Esophagus (tissue), 2 donors: ENCODE measurements at regions not wholly inside any gene's neighbourhood (a gene's known extent, or its start where the extent isn't known, plus 50 kb on each side); places are given as distances from the start of the nearest gene placed in this dataset.
"Not testable (repeated sequence)": the region's sequence is repeated elsewhere in the genome, so short reads cannot be mapped to it uniquely, and the experiment has no call there.

Source experiments
- H3K27ac ChIP-seq, 2 donors: one replicate each; pipeline ENCODE4 v1.5.1; 2013; ENCODE audit warnings: low read depth in 2 of 2, mild to moderate bottlenecking in 2 of 2, inconsistent platforms in 1 of 2, low read length in 1 of 2, moderate library complexity in 1 of 2
- H3K27me3 ChIP-seq, 2 donors: one replicate each; pipeline ENCODE4 v1.6.1; 2013; ENCODE audit warnings: low read length in 2 of 2, control low read depth in 1 of 2, mild to moderate bottlenecking in 1 of 2; ENCODE audit not compliant: insufficient read depth in 2 of 2, control insufficient read depth in 1 of 2
- H3K36me3 ChIP-seq, 2 donors: one replicate each; pipeline ENCODE4 v1.6.1; 2013; ENCODE audit warnings: low read length in 1 of 2; ENCODE audit not compliant: control insufficient read depth in 2 of 2, insufficient read depth in 2 of 2
- H3K4me1 ChIP-seq, 2 donors: one replicate each; pipeline ENCODE4 v1.6.1; 2013; ENCODE audit warnings: low read length in 1 of 2; ENCODE audit not compliant: control insufficient read depth in 2 of 2, insufficient read depth in 2 of 2
- H3K4me3 ChIP-seq, 2 donors: one replicate each; pipeline ENCODE4 v1.5.1; 2013; ENCODE audit warnings: low read length in 2 of 2, mild to moderate bottlenecking in 2 of 2, low read depth in 1 of 2, moderate library complexity in 1 of 2
- H3K9me3 ChIP-seq, 2 donors: one replicate each; pipeline ENCODE4 v1.6.1; 2013; ENCODE audit warnings: mild to moderate bottlenecking in 2 of 2, low read depth in 1 of 2, low read length in 1 of 2, moderate library complexity in 1 of 2; ENCODE audit not compliant: control insufficient read depth in 2 of 2, insufficient read depth in 1 of 2
- WGBS, 2 donors: extraction: QIAGEN DNeasy Blood & Tissue Kit; methylation state at CpG; one replicate each; pipeline ENCODE4 v1.1.7; 2013; 5-methylcytosine and 5-hydroxymethylcytosine counted together
- donor health status: healthy with polysubstance abuse.
- donor health status: Bipolar disorder and iron deficiency.

- no peaks in the 10 kb centered on the region for H3K9me3 ChIP-seq
- H3K27ac ChIP-seq, result no peak overlapping the region
- H3K36me3 ChIP-seq, result no peaks in the 10 kb centered on the region
- no peaks in the 10 kb centered on the region for H3K27me3 ChIP-seq
- no peak overlapping the region for H3K4me3 ChIP-seq
- WGBS, 2 donors, result 87 to 88% methylated on average over 8 of the region's 8 CpGs
- H3K4me1 ChIP-seq, result no peaks in the 10 kb centered on the region
Measured at GRCh38 chr12:28777603-28778365, 371.3 kb upstream of the FAR2 start.

- no peak overlapping the region for H3K4me3 ChIP-seq
- WGBS, 2 donors, result 88% methylated on average over 2 of the region's 2 CpGs
- H3K27ac ChIP-seq, result no peak overlapping the region
- H3K9me3 ChIP-seq, result no peaks in the 10 kb centered on the region
- no peaks in the 10 kb centered on the region for H3K27me3 ChIP-seq
- H3K36me3 ChIP-seq, result no peaks in the 10 kb centered on the region
- no peaks in the 10 kb centered on the region for H3K4me1 ChIP-seq
Measured at GRCh38 chr12:28780096-28780495, 369.0 kb upstream of the FAR2 start.

GRCh38 chr12:28780960-28781359 is 368.1 kb upstream of the FAR2 start:
- Histone ChIP-seq H3K27me3 (no peaks in the 10 kb centered on the region), H3K36me3 (no peaks in the 10 kb centered on the region), H3K9me3 (no peaks in the 10 kb centered on the region), H3K4me1 (no peaks in the 10 kb centered on the region), H3K27ac (no peak overlapping the region), H3K4me3 (no peak overlapping the region)
- 66 to 67% methylated on average over 5 of the region's 5 CpGs for WGBS, 2 donors

- Histone ChIP-seq H3K4me3 (no peak overlapping the region), H3K9me3 (no peaks in the 10 kb centered on the region), H3K4me1 (no peaks in the 10 kb centered on the region), H3K36me3 (no peaks in the 10 kb centered on the region), H3K27ac (no peak overlapping the region), H3K27me3 (no peaks in the 10 kb centered on the region)
- 74 to 75% methylated on average over 10 of the region's 10 CpGs for WGBS, 2 donors
Measured at GRCh38 chr12:28781671-28782652, 367.1 kb upstream of the FAR2 start.

GRCh38 chr12:28782812-28783211 is 366.3 kb upstream of the FAR2 start:
- no peaks in the 10 kb centered on the region for H3K36me3 ChIP-seq
- H3K27me3 ChIP-seq, result no peaks in the 10 kb centered on the region
- no peak overlapping the region for H3K27ac ChIP-seq
- H3K4me3 ChIP-seq, result no peak overlapping the region
- H3K9me3 ChIP-seq, result no peaks in the 10 kb centered on the region
- no peaks in the 10 kb centered on the region for H3K4me1 ChIP-seq
- 70 to 81% methylated on average over 1 of the region's 1 CpG for WGBS, 2 donors

- H3K4me1 ChIP-seq, result no peaks in the 10 kb centered on the region
- H3K4me3 ChIP-seq, result no peak overlapping the region
- H3K27ac ChIP-seq, result no peak overlapping the region
- no peaks in the 10 kb centered on the region for H3K9me3 ChIP-seq
- 83 to 90% methylated on average over 2 of the region's 2 CpGs for WGBS, 2 donors
- H3K27me3 ChIP-seq, result no peaks in the 10 kb centered on the region
- no peaks in the 10 kb centered on the region for H3K36me3 ChIP-seq
Measured at GRCh38 chr12:28787151-28787550, 361.9 kb upstream of the FAR2 start.

- H3K4me3 ChIP-seq, H3K36me3 ChIP-seq, H3K27ac ChIP-seq, H3K4me1 ChIP-seq, H3K27me3 ChIP-seq, H3K9me3 ChIP-seq: not testable (repeated sequence)
Measured at GRCh38 chr12:28788256-28788655, 360.8 kb upstream of the FAR2 start.

GRCh38 chr12:28793581-28794151 is 355.4 kb upstream of the FAR2 start:
- 68 to 71% methylated on average over 3 of the region's 3 CpGs for WGBS, 2 donors
- no peaks in the 10 kb centered on the region for H3K27me3 ChIP-seq
- no peak overlapping the region for H3K27ac ChIP-seq
- no peak overlapping the region for H3K4me3 ChIP-seq
- H3K4me1 ChIP-seq, result no peaks in the 10 kb centered on the region
- H3K9me3 ChIP-seq, result no peaks in the 10 kb centered on the region
- H3K36me3 ChIP-seq, result no peaks in the 10 kb centered on the region

- H3K9me3 ChIP-seq, result no peaks in the 10 kb centered on the region
- 69 to 73% methylated on average over 5 of the region's 5 CpGs for WGBS, 2 donors
- H3K4me1 ChIP-seq, result no peaks in the 10 kb centered on the region
- H3K36me3 ChIP-seq, result no peaks in the 10 kb centered on the region
- H3K4me3 ChIP-seq, result no peak overlapping the region
- H3K27me3 ChIP-seq, result no peaks in the 10 kb centered on the region
- no peak overlapping the region for H3K27ac ChIP-seq
Measured at GRCh38 chr12:28794211-28794610, 354.9 kb upstream of the FAR2 start.
